GM12865 (cell line): ENCODE measurements at regions not wholly inside any gene's neighbourhood (a gene's known extent, or its start where the extent isn't known, plus 50 kb on each side); places are given as distances from the start of the nearest gene placed in this dataset.

ENCODE experiments used
- DNase-seq: peaks from one replicate; pipeline ENCODE4 v3.0.0; 2010; ENCODE audit warnings: low read depth
- H3K4me3 ChIP-seq: 2 replicates; pipeline ENCODE4 v1.5.1; 2011; ENCODE audit warnings: mild to moderate bottlenecking, low read depth, low read length, control low read depth
- TF ChIP-seq, protein P1 (sequence below): IDR thresholded peaks from 2 replicates; pipeline ENCODE4 v1.5.1; 2011; ENCODE audit warnings: low read length, control low read depth, low read depth, inconsistent platforms; ENCODE audit not compliant: insufficient read depth; ENCODE audit errors: missing control alignments

DNA sequence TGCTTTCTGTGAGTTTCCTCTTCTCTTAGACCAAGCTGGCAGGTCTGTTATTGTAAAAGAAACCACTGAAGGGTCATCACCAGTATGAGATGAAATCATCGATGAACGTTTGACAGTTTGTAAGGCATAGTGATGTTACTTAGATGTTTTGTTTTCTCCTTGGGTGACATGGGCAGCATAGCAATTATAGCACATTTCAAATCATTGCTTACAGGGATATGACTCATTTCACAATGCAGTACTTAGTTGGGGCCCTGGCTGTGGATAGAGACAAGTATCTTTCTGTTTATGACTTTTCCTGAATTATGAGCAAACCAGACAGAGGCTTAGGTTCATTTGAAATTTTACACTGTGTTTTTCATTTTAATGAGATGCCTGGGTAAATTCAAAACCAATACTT is 313.0 kb downstream of the RWDD3 start:
- TF ChIP-seq, protein P1, sequence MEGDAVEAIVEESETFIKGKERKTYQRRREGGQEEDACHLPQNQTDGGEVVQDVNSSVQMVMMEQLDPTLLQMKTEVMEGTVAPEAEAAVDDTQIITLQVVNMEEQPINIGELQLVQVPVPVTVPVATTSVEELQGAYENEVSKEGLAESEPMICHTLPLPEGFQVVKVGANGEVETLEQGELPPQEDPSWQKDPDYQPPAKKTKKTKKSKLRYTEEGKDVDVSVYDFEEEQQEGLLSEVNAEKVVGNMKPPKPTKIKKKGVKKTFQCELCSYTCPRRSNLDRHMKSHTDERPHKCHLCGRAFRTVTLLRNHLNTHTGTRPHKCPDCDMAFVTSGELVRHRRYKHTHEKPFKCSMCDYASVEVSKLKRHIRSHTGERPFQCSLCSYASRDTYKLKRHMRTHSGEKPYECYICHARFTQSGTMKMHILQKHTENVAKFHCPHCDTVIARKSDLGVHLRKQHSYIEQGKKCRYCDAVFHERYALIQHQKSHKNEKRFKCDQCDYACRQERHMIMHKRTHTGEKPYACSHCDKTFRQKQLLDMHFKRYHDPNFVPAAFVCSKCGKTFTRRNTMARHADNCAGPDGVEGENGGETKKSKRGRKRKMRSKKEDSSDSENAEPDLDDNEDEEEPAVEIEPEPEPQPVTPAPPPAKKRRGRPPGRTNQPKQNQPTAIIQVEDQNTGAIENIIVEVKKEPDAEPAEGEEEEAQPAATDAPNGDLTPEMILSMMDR, result no peak
- no peak for DNase-seq
- no peak overlapping the region for H3K4me3 ChIP-seq

DNA sequence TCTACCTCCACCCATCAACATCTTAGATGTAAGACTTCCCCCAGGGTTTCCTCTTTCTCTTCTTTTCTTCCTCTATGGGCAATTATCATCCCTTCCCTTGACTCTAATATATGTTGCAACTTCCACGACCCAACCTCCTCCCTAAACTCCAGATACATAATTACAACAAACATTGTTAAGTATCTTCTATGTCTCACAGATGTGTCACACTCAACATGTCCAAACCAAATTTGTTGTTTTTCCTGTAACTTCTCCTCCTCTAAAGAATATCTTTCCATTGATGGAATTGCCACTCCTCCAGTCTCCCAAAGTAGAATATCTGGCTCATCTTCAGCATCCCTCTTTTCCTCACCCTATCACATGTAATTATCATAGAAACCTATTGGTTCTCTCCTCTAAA is 314.2 kb downstream of the RWDD3 start:
- no peak for DNase-seq

GRCh38 chr1:95551201-95551600 is 317.2 kb downstream of the RWDD3 start:
- H3K4me3 ChIP-seq, result no peak overlapping the region
- TF ChIP-seq, protein P1, result no peak
- no peak for DNase-seq

More for the DNA sequence above, 314.2 kb downstream of the RWDD3 start:
- TF ChIP-seq, protein P1, result no peak
- H3K4me3 ChIP-seq, result no peak overlapping the region

DNA sequence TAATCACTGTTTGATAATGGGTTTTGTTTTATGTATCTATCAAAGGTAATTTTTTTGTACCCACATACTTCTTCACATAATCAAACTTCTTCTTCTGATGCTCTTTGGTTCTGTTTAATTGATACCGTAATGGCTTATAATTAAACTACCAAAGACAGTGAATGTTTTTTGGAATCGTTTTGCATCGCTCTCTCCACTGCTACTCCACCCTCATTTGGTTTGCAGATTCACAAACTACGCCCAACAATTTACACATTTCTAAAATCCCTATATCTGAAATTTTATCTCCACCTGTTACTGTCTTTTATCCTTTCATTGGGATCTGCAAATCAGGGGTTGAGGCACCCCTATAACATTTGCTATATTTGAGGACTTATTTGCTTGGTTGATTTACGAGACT is 319.6 kb downstream of the RWDD3 start:
- DNase-seq, result no peak
- TF ChIP-seq, protein P1, result no peak
- no peak overlapping the region for H3K4me3 ChIP-seq

- DNase-seq, result no peak
Observed at GRCh38 chr1:95554408-95554807, 320.4 kb downstream of the RWDD3 start.

DNA sequence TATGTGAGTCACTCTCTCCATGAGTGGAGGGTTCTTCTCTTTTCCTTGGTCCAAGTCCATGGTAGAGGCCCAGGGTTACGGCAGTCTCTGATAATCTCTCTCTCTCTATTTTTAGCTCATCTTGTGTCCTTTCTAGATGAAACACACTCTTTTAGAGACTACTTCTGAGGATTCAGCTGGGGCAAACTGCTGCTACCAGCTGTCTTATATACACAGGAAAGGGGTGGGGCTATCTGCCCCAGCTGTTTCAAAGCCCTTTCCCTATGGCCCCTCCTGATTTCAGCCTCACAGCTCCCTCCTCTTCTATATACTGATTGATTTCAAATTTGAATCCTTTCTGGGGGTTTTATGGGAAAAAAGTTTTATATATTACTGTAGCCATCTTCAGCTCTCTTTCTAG is 324.8 kb downstream of the RWDD3 start:
- H3K4me3 ChIP-seq, result no peak overlapping the region
- TF ChIP-seq, protein P1, result no peak
- DNase-seq, result no peak

More at GRCh38 chr1:95554408-95554807, 320.4 kb downstream of the RWDD3 start:
- H3K4me3 ChIP-seq, result no peak overlapping the region
- TF ChIP-seq, protein P1, result no peak

DNA sequence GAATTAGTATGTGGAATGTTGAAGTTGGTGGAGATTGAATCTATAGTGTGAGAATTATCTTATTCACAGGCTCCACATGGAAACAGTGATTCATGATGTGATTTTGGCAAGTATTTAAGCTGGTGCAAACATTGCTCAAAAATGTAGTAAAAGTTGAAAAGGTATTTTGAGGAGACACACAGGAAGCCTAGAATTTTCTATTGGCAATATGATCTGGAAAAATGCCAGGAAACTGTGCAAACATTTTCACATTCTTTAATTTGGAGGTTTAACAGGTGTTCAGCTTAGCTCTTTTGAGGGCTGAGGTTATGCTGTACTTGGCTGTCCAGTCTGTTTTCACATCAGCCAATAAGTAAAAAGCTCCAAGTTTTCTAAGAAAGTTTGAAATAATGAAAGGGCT is 327.3 kb downstream of the RWDD3 start:
- DNase-seq, result no peak
- TF ChIP-seq, protein P1, result no peak

More for the DNA sequence above, 327.3 kb downstream of the RWDD3 start:
- H3K4me3 ChIP-seq, result no peak overlapping the region
